HG03571 (cell line): ENCODE measurements at regions not wholly inside any gene's neighbourhood (a gene's known extent, or its start where the extent isn't known, plus 50 kb on each side); places are given as distances from the start of the nearest gene placed in this dataset.

Experiments
- ATAC-seq: cut with Tn5 transposase; IDR thresholded peaks from one replicate; pipeline ENCODE4 v1.9.1; 2021; ENCODE audit not compliant: unreplicated experiment

GRCh38 chr17:72360386-72360940 is 239.6 kb downstream of the SOX9 start:
- no peak for ATAC-seq

- no peak for ATAC-seq
These were observed 241.1 kb downstream of the SOX9 start for GRCh38 chr17:72361892-72362291.

- ATAC-seq, result no peak
These were observed 241.7 kb downstream of the SOX9 start for GRCh38 chr17:72362376-72363088.

- no peak for ATAC-seq
These were observed 242.3 kb downstream of the SOX9 start for GRCh38 chr17:72363089-72363610.

GRCh38 chr17:72365857-72366414 is 245.1 kb downstream of the SOX9 start:
- no peak for ATAC-seq

- ATAC-seq, result no peak
These were observed 245.8 kb downstream of the SOX9 start for GRCh38 chr17:72366626-72367025.

GRCh38 chr17:72368191-72368590 is 247.4 kb downstream of the SOX9 start:
- no peak for ATAC-seq

- ATAC-seq, result no peak
These were observed 248.5 kb downstream of the SOX9 start for GRCh38 chr17:72369366-72369765.

- no peak for ATAC-seq
These were observed 250.0 kb downstream of the SOX9 start for GRCh38 chr17:72370819-72371218.

GRCh38 chr17:72372185-72372584 is 251.4 kb downstream of the SOX9 start:
- no peak for ATAC-seq

- ATAC-seq, result no peak
These were observed 253.3 kb downstream of the SOX9 start for GRCh38 chr17:72373910-72374741.

GRCh38 chr17:72376526-72377345 is 255.9 kb downstream of the SOX9 start:
- ATAC-seq, result no peak

GRCh38 chr17:72378414-72379390 is 257.9 kb downstream of the SOX9 start:
- no peak for ATAC-seq

- ATAC-seq, result no peak
These were observed 258.7 kb downstream of the SOX9 start for GRCh38 chr17:72379516-72379915.

GRCh38 chr17:72380120-72380519 is 259.3 kb downstream of the SOX9 start:
- no peak for ATAC-seq

GRCh38 chr17:72380737-72381136 is 259.9 kb downstream of the SOX9 start:
- no peak for ATAC-seq

GRCh38 chr17:72381597-72382397 is 261.0 kb downstream of the SOX9 start:
- no peak for ATAC-seq

GRCh38 chr17:72382971-72383722 is 262.3 kb downstream of the SOX9 start:
- ATAC-seq, result no peak
